BE2C (cell line): ENCODE measurements at regions not wholly inside any gene's neighbourhood (a gene's known extent, or its start where the extent isn't known, plus 50 kb on each side); places are given as distances from the start of the nearest gene placed in this dataset.
"Not testable (repeated sequence)": the region's sequence is repeated elsewhere in the genome, so short reads cannot be mapped to it uniquely, and the experiment has no call there.

Experiments used
- DNase-seq: peaks from one replicate; pipeline ENCODE4 v3.0.0-alpha.2; 2020
- H3K27me3 ChIP-seq: fragments of 250-450 bp; sonication (Bioruptor Pico); 2 replicates; pipeline ENCODE4 v1.5.1; 2020; ENCODE audit warnings: mild to moderate bottlenecking
- H3K36me3 ChIP-seq: fragments of 250-450 bp; sonication (Bioruptor Pico); 2 replicates; pipeline ENCODE4 v1.5.1; 2020; ENCODE audit warnings: mild to moderate bottlenecking
- H3K4me1 ChIP-seq: fragments of 250-450 bp; sonication (Bioruptor Pico); 2 replicates; pipeline ENCODE4 v1.5.1; 2020
- H3K4me3 ChIP-seq: 2 replicates; pipeline ENCODE4 v1.5.1; 2011; ENCODE audit warnings: low read depth, low read length
- H3K9me3 ChIP-seq: fragments of 250-450 bp; sonication (Bioruptor Pico); 2 replicates; pipeline ENCODE4 v1.5.1; 2020
- CTCF ChIP-seq: IDR thresholded peaks from 2 replicates; pipeline ENCODE4 v1.5.1; 2012; ENCODE audit warnings: mild to moderate bottlenecking, low read depth, low read length

DNA sequence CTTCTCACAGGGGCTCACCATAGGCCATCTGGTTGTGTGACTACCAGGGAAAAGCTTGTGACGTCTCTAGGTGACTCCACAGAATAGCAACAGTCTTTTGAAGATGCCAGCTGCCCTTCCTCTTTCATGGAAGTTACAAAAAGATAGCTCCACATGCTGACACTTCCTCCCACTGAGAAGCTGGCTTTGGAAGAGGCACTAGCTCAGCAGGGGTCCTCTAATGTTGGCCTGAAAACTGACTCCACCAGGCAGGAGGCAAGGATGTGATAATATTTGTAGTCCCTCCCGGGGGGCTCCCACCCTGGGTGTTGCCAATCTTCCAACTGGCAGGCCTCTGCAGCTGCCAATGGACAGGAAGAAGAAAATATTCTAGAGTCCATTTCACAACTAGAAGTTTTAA, 343.5 kb downstream of the NEK10 start:
- no peaks in the 10 kb centered on the region for H3K27me3 ChIP-seq
- no peak for DNase-seq
- no peaks in the 10 kb centered on the region for H3K4me1 ChIP-seq
- TF ChIP-seq CTCF, result no peak
- H3K36me3 ChIP-seq, result no peaks in the 10 kb centered on the region
- no peaks in the 10 kb centered on the region for H3K9me3 ChIP-seq
- no peak overlapping the region for H3K4me3 ChIP-seq

DNA sequence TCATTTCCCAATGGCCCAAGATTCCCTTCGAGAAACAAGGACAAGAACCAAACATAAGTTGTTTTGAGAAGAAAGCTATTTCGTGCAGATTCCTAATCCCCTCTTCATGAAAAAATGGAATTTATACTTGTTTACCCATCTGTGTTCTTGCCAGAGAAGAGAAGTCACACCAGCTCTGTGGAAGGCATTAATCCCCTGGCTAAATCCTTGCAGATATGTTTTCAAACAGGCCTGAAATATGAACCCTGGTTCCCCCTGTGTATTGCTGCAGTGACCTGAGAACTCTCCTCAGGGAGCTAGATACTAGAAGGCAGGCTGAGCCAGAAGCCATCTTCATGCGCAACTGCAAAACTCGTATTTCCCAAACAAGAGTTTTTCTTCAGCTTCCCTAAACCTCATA, 337.7 kb downstream of the NEK10 start:
- DNase-seq, result no peak

DNA sequence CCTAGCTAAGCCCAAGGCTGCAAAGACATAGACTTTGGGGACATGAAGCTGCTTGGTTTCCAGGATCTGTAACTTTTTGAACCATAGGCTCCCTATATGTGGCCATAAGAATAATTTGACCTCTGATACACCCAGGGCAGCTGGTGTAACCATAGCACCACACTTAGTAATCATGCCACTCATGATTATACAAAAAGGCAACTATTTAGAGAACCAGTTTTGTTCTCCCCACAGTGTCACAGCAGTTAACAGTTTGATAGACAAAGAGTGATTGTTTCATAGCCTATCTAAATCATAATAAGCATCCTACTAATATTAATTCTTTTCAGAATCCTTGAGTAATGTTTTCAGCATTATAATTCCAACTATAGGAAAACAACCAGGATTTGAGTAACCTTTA, 334.9 kb downstream of the NEK10 start:
- Histone ChIP-seq H3K4me3 (no peak overlapping the region), H3K9me3 (no peaks in the 10 kb centered on the region), H3K36me3 (no peaks in the 10 kb centered on the region), H3K27me3 (no peaks in the 10 kb centered on the region), H3K4me1 (no peaks in the 10 kb centered on the region)
- TF ChIP-seq CTCF, result no peak
- DNase-seq, result no peak

More for the DNA sequence above, 337.7 kb downstream of the NEK10 start:
- Histone ChIP-seq H3K36me3 (no peaks in the 10 kb centered on the region), H3K9me3 (no peaks in the 10 kb centered on the region), H3K27me3 (no peaks in the 10 kb centered on the region), H3K4me1 (no peaks in the 10 kb centered on the region), H3K4me3 (no peak overlapping the region)
- TF ChIP-seq CTCF, result no peak

- no peak for TF ChIP-seq CTCF
- Histone ChIP-seq H3K4me1 (no peaks in the 10 kb centered on the region), H3K4me3 (no peak overlapping the region), H3K9me3 (no peaks in the 10 kb centered on the region), H3K36me3 (no peaks in the 10 kb centered on the region), H3K27me3 (no peaks in the 10 kb centered on the region)
- DNase-seq, result no peak
Observed at GRCh38 chr3:27040674-27041073, 328.5 kb downstream of the NEK10 start.

DNA sequence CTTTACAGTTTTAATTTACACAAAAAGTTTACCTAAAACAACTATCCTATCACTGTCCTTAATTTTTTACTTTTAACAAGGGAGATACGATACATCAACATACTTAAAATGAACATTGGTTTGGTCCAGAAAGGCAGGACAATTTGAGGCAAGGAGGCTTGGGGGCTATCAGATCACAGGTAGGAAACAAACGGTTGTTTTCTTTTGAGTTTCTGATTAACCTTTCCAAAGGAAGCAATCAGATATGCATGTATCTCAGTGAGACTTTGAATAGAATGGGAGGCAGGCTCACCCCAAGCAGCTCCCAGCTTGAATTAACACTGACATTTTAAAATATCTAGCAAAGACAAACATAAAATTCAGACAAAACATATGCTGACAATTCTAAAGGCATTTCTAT, 326.6 kb downstream of the NEK10 start:
- H3K9me3 ChIP-seq, H3K27me3 ChIP-seq, H3K36me3 ChIP-seq, H3K4me3 ChIP-seq, H3K4me1 ChIP-seq, DNase-seq: not testable (repeated sequence)

DNA sequence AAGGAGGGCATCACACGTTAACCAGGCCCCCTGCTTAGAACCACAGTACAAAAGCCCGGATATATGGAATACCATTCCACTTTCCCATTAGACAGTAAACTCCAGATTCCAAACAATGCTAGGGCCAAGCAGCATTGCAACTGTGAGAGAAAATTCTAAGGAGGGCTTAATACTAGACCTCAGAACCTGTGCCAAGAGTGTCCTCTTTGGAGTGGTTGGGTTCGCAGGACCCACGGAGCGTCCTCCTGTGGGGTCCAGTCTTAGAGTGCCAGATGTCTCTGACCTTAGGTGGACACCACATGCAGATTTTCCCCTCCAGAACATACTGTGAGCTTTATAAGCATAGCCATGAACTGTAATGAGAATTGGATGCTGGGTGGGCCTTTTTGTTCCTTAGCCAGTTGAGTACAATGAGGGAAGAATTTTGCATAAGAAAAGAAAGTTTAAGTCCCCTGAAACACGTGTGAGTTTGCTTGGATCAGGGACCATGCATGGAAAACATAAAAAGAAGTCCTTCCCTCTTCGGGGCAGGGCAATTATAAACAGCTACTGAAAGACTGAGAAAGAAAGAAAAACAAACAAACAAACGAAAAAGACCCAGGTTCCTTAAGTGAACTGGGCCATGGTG, 325.7 kb downstream of the NEK10 start:
- Histone ChIP-seq H3K36me3 (no peaks in the 10 kb centered on the region), H3K27me3 (no peaks in the 10 kb centered on the region), H3K4me1 (no peaks in the 10 kb centered on the region), H3K4me3 (no peak overlapping the region), H3K9me3 (no peaks in the 10 kb centered on the region)
- no peak for TF ChIP-seq CTCF
- DNase-seq, result no peak
